GM23338 (cell line): ENCODE measurements at regions not wholly inside any gene's neighbourhood (a gene's known extent, or its start where the extent isn't known, plus 50 kb on each side); places are given as distances from the start of the nearest gene placed in this dataset.

ENCODE experiments used
- ATAC-seq: fragments of 200-7000 bp; cut with Tn5 transposase; 3 replicates; pipeline ENCODE4 v1.9.1; 2020
- DNase-seq: peaks from one replicate; pipeline ENCODE4 v3.0.0-alpha.2; 2015; ENCODE audit warnings: low spot score
- H2AFZ ChIP-seq: fragments of 200-600 bp; sonication (generic); 2 replicates; pipeline ENCODE4 v1.8.0; 2016; ENCODE audit warnings: antibody characterized with exemption, mild to moderate bottlenecking, moderate library complexity
- H3F3A ChIP-seq: fragments of 200-600 bp; sonication (generic); replicated peaks from 2 replicates; pipeline ENCODE4 v1.8.0; 2017; ENCODE audit warnings: antibody characterized with exemption, mixed run types, low read depth
- H3K27ac ChIP-seq: fragments of 200-600 bp; sonication (generic); 2 replicates; pipeline ENCODE4 v1.6.1; 2016; ENCODE audit warnings: low read depth
- H3K27me3 ChIP-seq: fragments of 200-600 bp; sonication (generic); 2 replicates; pipeline ENCODE4 v1.8.0; 2016; ENCODE audit warnings: mild to moderate bottlenecking, mixed run types, moderate library complexity; ENCODE audit not compliant: insufficient read depth
- H3K36me3 ChIP-seq: fragments of 200-600 bp; sonication (generic); 2 replicates; pipeline ENCODE4 v1.8.0; 2016; ENCODE audit warnings: mild to moderate bottlenecking; ENCODE audit not compliant: insufficient read depth
- H3K4me1 ChIP-seq: fragments of 200-600 bp; sonication (generic); 2 replicates; pipeline ENCODE4 v1.8.0; 2016; ENCODE audit warnings: mild to moderate bottlenecking, moderate library complexity; ENCODE audit not compliant: insufficient read depth
- H3K4me2 ChIP-seq: fragments of 200-600 bp; sonication (generic); 2 replicates; pipeline ENCODE4 v1.7.1; 2017; ENCODE audit warnings: mixed run types
- H3K4me3 ChIP-seq: fragments of 200-600 bp; sonication (generic); 2 replicates; pipeline ENCODE4 v1.6.1; 2016; ENCODE audit warnings: mixed run types
- H3K79me2 ChIP-seq: fragments of 200-600 bp; sonication (generic); replicated peaks from 2 replicates; pipeline ENCODE4 v1.8.0; 2017; ENCODE audit warnings: mild to moderate bottlenecking; ENCODE audit not compliant: insufficient read depth
- H3K9me2 ChIP-seq: fragments of 200-600 bp; sonication (generic); 2 replicates; pipeline ENCODE4 v1.8.0; 2017; ENCODE audit not compliant: insufficient read depth
- H4K20me1 ChIP-seq: fragments of 200-600 bp; sonication (generic); replicated peaks from 2 replicates; pipeline ENCODE4 v1.8.0; 2017; ENCODE audit warnings: mild to moderate bottlenecking; ENCODE audit not compliant: insufficient read depth
- H3K27ac Mint-ChIP-seq: 2 replicates; pipeline ENCODE4 v1.8.0; 2020; ENCODE audit warnings: inconsistent platforms, mild to moderate bottlenecking, moderate library complexity, mixed read lengths
- H3K27me3 Mint-ChIP-seq: 3 replicates; pipeline ENCODE4 v1.8.0; 2022; ENCODE audit warnings: low read depth, mild to moderate bottlenecking, moderate library complexity, mixed read lengths, inconsistent platforms; ENCODE audit not compliant: insufficient read depth, poor library complexity
- H3K36me3 Mint-ChIP-seq: 3 replicates; pipeline ENCODE4 v1.8.0; 2021; ENCODE audit warnings: low read depth, mild to moderate bottlenecking, inconsistent platforms, moderate library complexity, mixed read lengths
- H3K4me1 Mint-ChIP-seq: 3 replicates; pipeline ENCODE4 v1.8.0; 2020; ENCODE audit warnings: mild to moderate bottlenecking, inconsistent platforms, mixed read lengths
- H3K4me3 Mint-ChIP-seq: 3 replicates; pipeline ENCODE4 v1.8.0; 2021; ENCODE audit warnings: moderate library complexity, mild to moderate bottlenecking, inconsistent platforms, mixed read lengths
- H3K9me3 Mint-ChIP-seq: 3 replicates; pipeline ENCODE4 v1.8.0; 2020; ENCODE audit warnings: moderate library complexity, mild to moderate bottlenecking, inconsistent platforms, mixed read lengths
- CREB1 ChIP-seq: fragments of 250-450 bp; sonication (Bioruptor Pico); IDR thresholded peaks from 2 replicates; pipeline ENCODE4 v1.5.0; 2020; ENCODE audit warnings: low read depth, mild to moderate bottlenecking, moderate library complexity
- CTCF ChIP-seq, 2 experiments: fragments of 200-600 bp in 1 of 2; sonication (generic) in 1 of 2; conservative IDR thresholded peaks; 2 replicates each; pipeline versions ENCODE4 v1.5.1 to v1.6.1; 2016 to 2017; ENCODE audit warnings: antibody characterized with exemption in 2 of 2, low read depth in 2 of 2, mild to moderate bottlenecking in 2 of 2, moderate library complexity in 1 of 2
- ETS1 ChIP-seq: IDR thresholded peaks from 2 replicates; pipeline ENCODE4 v1.6.1; 2016; ENCODE audit warnings: antibody characterized with exemption
- EZH2 ChIP-seq: fragments of 200-600 bp; sonication (generic); IDR thresholded peaks from one replicate; pipeline ENCODE4 v1.8.0; 2017; ENCODE audit warnings: antibody characterized with exemption, mild to moderate bottlenecking, low read depth; ENCODE audit not compliant: unreplicated experiment
- EZH2phosphoT487 ChIP-seq: fragments of 200-600 bp; sonication (generic); IDR thresholded peaks from one replicate; pipeline ENCODE4 v1.8.1; 2018; ENCODE audit warnings: antibody characterized with exemption; ENCODE audit not compliant: unreplicated experiment
- JUNB ChIP-seq: IDR thresholded peaks from one replicate; pipeline ENCODE4 v1.6.1; 2016; ENCODE audit warnings: antibody characterized with exemption; ENCODE audit not compliant: unreplicated experiment
- NANOG ChIP-seq: IDR thresholded peaks from 2 replicates; pipeline ENCODE4 v1.6.1; 2016; ENCODE audit warnings: antibody characterized with exemption, borderline replicate concordance
- POLR2AphosphoS5 ChIP-seq: IDR thresholded peaks from 2 replicates; pipeline ENCODE4 v1.6.1; 2016; ENCODE audit warnings: antibody characterized with exemption, low read depth
- REST ChIP-seq: IDR thresholded peaks from one replicate; pipeline ENCODE4 v1.6.1; 2018; ENCODE audit warnings: antibody characterized with exemption; ENCODE audit not compliant: unreplicated experiment
- STAT1 ChIP-seq: IDR thresholded peaks from one replicate; pipeline ENCODE4 v1.6.1; 2016; ENCODE audit warnings: antibody characterized with exemption; ENCODE audit not compliant: unreplicated experiment
- ZNF331 ChIP-seq: fragments of 250-450 bp; sonication (Bioruptor Pico); IDR thresholded peaks from 2 replicates; pipeline ENCODE4 v1.5.0; 2020; ENCODE audit warnings: low read depth, mild to moderate bottlenecking, moderate library complexity

- no peaks in the 10 kb centered on the region for H4K20me1 ChIP-seq
- H3K27ac ChIP-seq: no peak overlapping the region
- no peaks in the 10 kb centered on the region for H3F3A ChIP-seq
- DNase-seq: no peak
- H3K4me3 ChIP-seq: no peak overlapping the region
- no peaks in the 10 kb centered on the region for H3K27me3 ChIP-seq
- Mint-ChIP-seq H3K27ac (no peak overlapping the region), H3K27me3 (no peaks in the 10 kb centered on the region), H3K36me3 (no peaks in the 10 kb centered on the region), H3K4me1 (no peaks in the 10 kb centered on the region), H3K9me3 (no peaks in the 10 kb centered on the region), H3K4me3 (no peak overlapping the region)
- H3K79me2 ChIP-seq: no peaks in the 10 kb centered on the region
- peaks cover 11% of the 10 kb centered on the region; the same call in 1 of the 2 replicates for H3K4me1 ChIP-seq
- no peak for ATAC-seq
- H3K36me3 ChIP-seq: no peaks in the 10 kb centered on the region
- no peak for TF ChIP-seq ZNF331
- no peak for TF ChIP-seq EZH2
- no peak for TF ChIP-seq ETS1
- no peak for TF ChIP-seq CTCF (conservative IDR thresholded peaks at IDR 0.05; ENCODE audit: low read depth in 2 of 2)
- H3K4me2 ChIP-seq: no peak overlapping the region
- H2AFZ ChIP-seq: no peak overlapping the region
- peaks cover 4% of the 10 kb centered on the region; the same call in 1 of the 2 replicates for H3K9me2 ChIP-seq
Observed at GRCh38 chr5:125785407-125785806, 637.8 kb upstream of the GRAMD2B start.

GRCh38 chr5:125786021-125786420 is 637.2 kb upstream of the GRAMD2B start:
- H3K27me3 Mint-ChIP-seq: no peaks in the 10 kb centered on the region
- no peak overlapping the region for H3K4me3 ChIP-seq
- peaks cover 4% of the 10 kb centered on the region; the same call in 1 of the 2 replicates for H3K9me2 ChIP-seq
- no peak overlapping the region for H3K4me2 ChIP-seq
- H3K27ac ChIP-seq: no peak overlapping the region
- H4K20me1 ChIP-seq: no peaks in the 10 kb centered on the region
- no peak overlapping the region for H3K27ac Mint-ChIP-seq
- no peak overlapping the region for H3K4me3 Mint-ChIP-seq
- no peak for ATAC-seq
- no peaks in the 10 kb centered on the region for H3K36me3 ChIP-seq
- H3K36me3 Mint-ChIP-seq: no peaks in the 10 kb centered on the region
- no peaks in the 10 kb centered on the region for H3F3A ChIP-seq
- H2AFZ ChIP-seq: no peak overlapping the region
- peaks cover 11% of the 10 kb centered on the region; the same call in 1 of the 2 replicates for H3K4me1 ChIP-seq
- H3K9me3 Mint-ChIP-seq: no peaks in the 10 kb centered on the region
- no peaks in the 10 kb centered on the region for H3K79me2 ChIP-seq
- no peaks in the 10 kb centered on the region for H3K27me3 ChIP-seq
- no peak for DNase-seq
- H3K4me1 Mint-ChIP-seq: no peaks in the 10 kb centered on the region
- no peak for TF ChIP-seq ZNF331
- TF ChIP-seq STAT1: no peak
- TF ChIP-seq REST: no peak
- no peak for TF ChIP-seq POLR2AphosphoS5
- no peak for TF ChIP-seq CREB1
- no peak for TF ChIP-seq JUNB
- TF ChIP-seq NANOG: no peak
- no peak for TF ChIP-seq EZH2phosphoT487
- no peak for TF ChIP-seq EZH2
